OCI-LY3 (cell line): ENCODE measurements at regions not wholly inside any gene's neighbourhood (a gene's known extent, or its start where the extent isn't known, plus 50 kb on each side); places are given as distances from the start of the nearest gene placed in this dataset.

Experiments used
- CTCF ChIP-seq: fragments of 200-600, 300-600 bp; sonication (generic); IDR thresholded peaks from 2 replicates; pipeline ENCODE4 v1.5.1; 2014; ENCODE audit warnings: antibody characterized with exemption, low read length, low read depth
- EZH2phosphoT487 ChIP-seq: fragments of 200-600 bp; shearing (Covaris generic); IDR thresholded peaks from 2 replicates; pipeline ENCODE4 v1.6.1; 2018; ENCODE audit warnings: antibody characterized with exemption, mixed run types, low read depth

GRCh38 chr10:117754770-117755658, 212.5 kb downstream of the EMX2 start:
- TF ChIP-seq CTCF = no peak
- no peak for TF ChIP-seq EZH2phosphoT487
